DND-41 (cell line): ENCODE measurements at regions not wholly inside any gene's neighbourhood (a gene's known extent, or its start where the extent isn't known, plus 50 kb on each side); places are given as distances from the start of the nearest gene placed in this dataset.

ENCODE experiments used
- ATAC-seq: fragments of 200-7000 bp; cut with Tn5 transposase; 3 replicates; pipeline ENCODE4 v1.9.1; 2021; ENCODE audit warnings: low read depth; ENCODE audit not compliant: insufficient read depth
- DNase-seq: peaks from one replicate; pipeline ENCODE4 v3.0.0-alpha.2; 2020
- H2AFZ ChIP-seq: 2 replicates; pipeline ENCODE4 v1.6.0; 2012; ENCODE audit warnings: low read depth, low read length
- H3K27ac ChIP-seq: 2 replicates; pipeline ENCODE4 v1.5.1; 2012; ENCODE audit warnings: low read length, inconsistent platforms
- H3K27me3 ChIP-seq: fragments of 200-600 bp; sonication (generic); 2 replicates; pipeline ENCODE4 v1.6.0; 2012; ENCODE audit warnings: low read length, mild to moderate bottlenecking, inconsistent platforms; ENCODE audit not compliant: insufficient read depth, poor library complexity
- H3K36me3 ChIP-seq: 2 replicates; pipeline ENCODE4 v1.5.1; 2012; ENCODE audit warnings: low read length, inconsistent platforms; ENCODE audit not compliant: insufficient read depth
- H3K4me1 ChIP-seq: 2 replicates; pipeline ENCODE4 v1.5.1; 2012; ENCODE audit warnings: mild to moderate bottlenecking, low read length; ENCODE audit not compliant: insufficient read depth
- H3K4me2 ChIP-seq: 2 replicates; pipeline ENCODE4 v1.6.0; 2012; ENCODE audit warnings: mild to moderate bottlenecking, moderate library complexity, low read length, inconsistent platforms; ENCODE audit not compliant: insufficient read depth
- H3K4me3 ChIP-seq, 2 experiments: fragments of 200-600 bp in 1 of 2; shearing (Covaris generic) in 1 of 2; 2 replicates each; pipeline ENCODE4 v1.5.1; 2012 to 2016; ENCODE audit warnings: inconsistent platforms in 2 of 2, low read length in 2 of 2, mild to moderate bottlenecking in 2 of 2, low read depth in 1 of 2, moderate library complexity in 1 of 2
- H3K79me2 ChIP-seq: 2 replicates; pipeline ENCODE4 v1.6.0; 2012; ENCODE audit warnings: low read length, inconsistent platforms; ENCODE audit not compliant: insufficient read depth
- H3K9ac ChIP-seq: 2 replicates; pipeline ENCODE4 v1.6.0; 2012; ENCODE audit warnings: low read depth, mild to moderate bottlenecking, inconsistent platforms, low read length, moderate library complexity
- H3K9me3 ChIP-seq: 2 replicates; pipeline ENCODE4 v1.5.1; 2012; ENCODE audit warnings: low read length, moderate library complexity, mild to moderate bottlenecking, inconsistent platforms; ENCODE audit not compliant: insufficient read depth, severe bottlenecking
- H4K20me1 ChIP-seq: 2 replicates; pipeline ENCODE4 v1.6.0; 2012; ENCODE audit warnings: low read length; ENCODE audit not compliant: insufficient read depth
- EZH2 ChIP-seq: IDR thresholded peaks from 3 replicates; pipeline ENCODE4 v1.6.1; 2012; ENCODE audit warnings: borderline replicate concordance, low read depth, mild to moderate bottlenecking, moderate library complexity, low read length, inconsistent platforms; ENCODE audit not compliant: severe bottlenecking
- TF ChIP-seq, protein P1 (sequence below): IDR thresholded peaks from 2 replicates; pipeline ENCODE4 v1.5.1; 2012; ENCODE audit warnings: borderline replicate concordance, low read length, moderate library complexity, mild to moderate bottlenecking; ENCODE audit not compliant: poor library complexity, severe bottlenecking; ENCODE audit errors: extremely low read depth

DNA sequence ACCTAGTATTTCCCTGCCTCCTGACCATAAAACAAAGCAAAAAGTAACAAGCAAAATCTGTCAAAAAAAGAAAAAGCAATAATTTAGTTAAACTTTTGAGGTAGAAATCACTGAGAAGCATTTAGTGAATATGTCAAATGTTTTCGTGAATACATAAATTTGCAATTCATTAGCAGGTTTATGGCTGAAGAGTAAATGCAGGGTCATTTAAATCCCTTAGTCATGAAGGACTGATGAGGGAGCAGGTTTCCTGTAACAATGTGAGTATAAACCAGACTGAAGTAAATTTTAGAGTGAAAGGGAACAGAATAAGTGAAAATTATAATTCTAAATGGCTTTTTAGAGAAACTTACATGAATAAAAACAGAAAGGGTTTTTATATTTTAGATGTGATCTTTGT lies 313.5 kb upstream of the MANEA start:
- Histone ChIP-seq H2AFZ (no peak overlapping the region), H3K36me3 (no peaks in the 10 kb centered on the region), H3K9ac (no peak overlapping the region), H3K4me2 (no peak overlapping the region), H4K20me1 (no peaks in the 10 kb centered on the region), H3K4me3 (no peak overlapping the region), H3K79me2 (no peaks in the 10 kb centered on the region), H3K9me3 (no peaks in the 10 kb centered on the region), H3K27me3 (no peaks in the 10 kb centered on the region), H3K27ac (no peak overlapping the region), H3K4me1 (no peaks in the 10 kb centered on the region)
- DNase-seq: no peak
- no peak for ATAC-seq
- TF ChIP-seq, protein P1, sequence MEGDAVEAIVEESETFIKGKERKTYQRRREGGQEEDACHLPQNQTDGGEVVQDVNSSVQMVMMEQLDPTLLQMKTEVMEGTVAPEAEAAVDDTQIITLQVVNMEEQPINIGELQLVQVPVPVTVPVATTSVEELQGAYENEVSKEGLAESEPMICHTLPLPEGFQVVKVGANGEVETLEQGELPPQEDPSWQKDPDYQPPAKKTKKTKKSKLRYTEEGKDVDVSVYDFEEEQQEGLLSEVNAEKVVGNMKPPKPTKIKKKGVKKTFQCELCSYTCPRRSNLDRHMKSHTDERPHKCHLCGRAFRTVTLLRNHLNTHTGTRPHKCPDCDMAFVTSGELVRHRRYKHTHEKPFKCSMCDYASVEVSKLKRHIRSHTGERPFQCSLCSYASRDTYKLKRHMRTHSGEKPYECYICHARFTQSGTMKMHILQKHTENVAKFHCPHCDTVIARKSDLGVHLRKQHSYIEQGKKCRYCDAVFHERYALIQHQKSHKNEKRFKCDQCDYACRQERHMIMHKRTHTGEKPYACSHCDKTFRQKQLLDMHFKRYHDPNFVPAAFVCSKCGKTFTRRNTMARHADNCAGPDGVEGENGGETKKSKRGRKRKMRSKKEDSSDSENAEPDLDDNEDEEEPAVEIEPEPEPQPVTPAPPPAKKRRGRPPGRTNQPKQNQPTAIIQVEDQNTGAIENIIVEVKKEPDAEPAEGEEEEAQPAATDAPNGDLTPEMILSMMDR: no peak
- TF ChIP-seq EZH2: no peak

DNA sequence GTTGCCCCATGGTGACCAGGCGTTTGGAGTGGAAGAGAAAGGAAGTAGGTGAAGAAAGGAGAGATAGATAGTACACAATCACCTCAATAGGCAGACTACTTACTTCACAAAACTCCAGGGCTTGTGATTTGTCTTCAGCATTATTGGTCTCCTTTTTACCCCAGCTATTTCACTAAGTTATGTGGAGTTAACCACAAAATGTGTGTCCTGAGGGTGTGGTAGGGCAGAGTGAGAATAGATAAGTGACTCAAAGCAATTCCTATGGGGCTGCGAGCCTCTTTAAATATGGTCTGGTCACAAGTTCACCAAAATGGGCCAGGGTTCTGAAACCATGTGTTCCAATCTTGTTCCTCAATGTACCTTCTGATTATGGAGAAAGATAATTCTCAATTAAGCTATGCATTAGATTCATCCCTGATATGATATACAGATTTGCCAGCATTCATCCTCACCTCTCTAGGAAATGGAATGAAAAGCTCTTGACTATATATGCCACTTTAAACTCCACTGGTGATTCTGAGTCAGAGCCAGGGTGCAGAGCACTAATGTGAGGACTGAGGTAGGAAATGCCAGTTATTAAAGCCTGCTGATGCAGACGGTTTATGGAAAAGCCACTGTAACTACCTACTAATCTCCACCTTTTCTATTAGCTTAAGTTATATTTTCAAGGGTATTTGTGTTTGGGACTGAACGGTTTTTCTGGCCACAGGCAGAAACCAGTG lies 310.6 kb upstream of the MANEA start:
- DNase-seq: no peak
- no peaks in the 10 kb centered on the region for H4K20me1 ChIP-seq
- H3K36me3 ChIP-seq: no peaks in the 10 kb centered on the region
- no peaks in the 10 kb centered on the region for H3K4me1 ChIP-seq
- no peak overlapping the region for H3K4me3 ChIP-seq
- TF ChIP-seq, protein P1: no peak
- no peaks in the 10 kb centered on the region for H3K27me3 ChIP-seq
- ATAC-seq: no peak
- H3K4me2 ChIP-seq: no peak overlapping the region
- no peaks in the 10 kb centered on the region for H3K79me2 ChIP-seq
- no peak overlapping the region for H3K9ac ChIP-seq
- no peaks in the 10 kb centered on the region for H3K9me3 ChIP-seq
- H3K27ac ChIP-seq: no peak overlapping the region
- H2AFZ ChIP-seq: no peak overlapping the region

DNA sequence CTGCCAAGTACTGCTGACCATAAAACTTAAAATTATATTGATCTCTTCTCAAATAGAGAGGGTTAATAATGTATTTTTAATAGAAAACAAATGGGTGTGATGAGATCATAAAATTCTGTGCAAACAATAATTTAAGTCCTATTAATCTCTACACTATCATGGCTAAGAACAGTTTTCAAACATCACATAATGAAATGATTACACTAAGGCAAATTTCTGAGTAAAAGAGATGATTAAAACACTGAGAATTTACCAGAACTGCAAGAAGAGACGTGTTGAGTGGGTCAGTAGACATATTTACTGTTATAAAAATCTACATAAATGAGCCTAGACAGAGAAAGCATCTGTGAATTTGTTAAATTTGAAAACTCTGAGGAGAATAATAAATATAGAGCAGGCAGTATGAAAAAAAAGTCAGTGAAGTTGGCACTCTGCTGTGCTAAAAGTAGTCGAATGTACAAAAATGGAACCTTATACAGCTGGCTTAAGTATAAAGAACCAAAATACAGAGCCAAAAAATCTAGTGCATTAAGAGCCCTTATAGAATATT lies 302.6 kb upstream of the MANEA start:
- no peak overlapping the region for H3K4me2 ChIP-seq
- H2AFZ ChIP-seq: no peak overlapping the region
- H3K27me3 ChIP-seq: no peaks in the 10 kb centered on the region
- H4K20me1 ChIP-seq: no peaks in the 10 kb centered on the region
- DNase-seq: no peak
- no peak overlapping the region for H3K27ac ChIP-seq
- TF ChIP-seq, protein P1: no peak
- no peak for ATAC-seq
- H3K9me3 ChIP-seq: no peaks in the 10 kb centered on the region
- no peak overlapping the region for H3K9ac ChIP-seq
- no peaks in the 10 kb centered on the region for H3K79me2 ChIP-seq
- no peak overlapping the region for H3K4me3 ChIP-seq
- no peaks in the 10 kb centered on the region for H3K4me1 ChIP-seq
- no peaks in the 10 kb centered on the region for H3K36me3 ChIP-seq
